ENCODE measurements at regions not wholly inside any gene's neighbourhood (a gene's known extent, or its start where the extent isn't known, plus 50 kb on each side); places are given as distances from the start of the nearest gene placed in this dataset.
"Not testable (repeated sequence)": the region's sequence is repeated elsewhere in the genome, so short reads cannot be mapped to it uniquely, and the experiment has no call there.

DNA sequence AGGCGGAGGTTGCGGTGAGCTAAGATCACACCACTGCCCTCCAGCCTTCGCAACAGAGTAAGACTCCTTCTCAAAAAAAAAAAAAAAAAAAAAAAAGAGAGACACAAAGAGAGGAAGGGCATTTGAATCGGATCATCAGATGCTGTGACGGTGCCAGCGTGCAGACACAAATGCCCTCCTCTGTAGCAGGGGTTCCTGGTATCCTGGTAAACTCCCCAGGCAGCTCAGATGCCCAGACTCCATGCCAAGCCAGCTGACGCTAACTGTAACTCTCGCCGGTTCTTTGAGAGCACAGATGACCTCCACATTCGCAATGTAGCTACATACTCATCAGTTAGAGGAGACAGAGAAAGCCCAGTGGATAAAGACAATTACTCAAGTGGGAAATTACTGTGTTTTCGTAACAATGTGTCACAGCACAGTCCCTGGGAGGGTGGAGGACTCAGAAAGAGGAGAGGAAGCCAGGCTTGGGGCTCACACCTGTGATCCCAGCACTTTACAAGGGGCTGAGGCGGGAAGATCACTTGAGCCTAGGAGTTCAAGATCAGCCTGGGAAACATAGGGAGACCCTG, 153.1 kb downstream of the BRD1 start:
- DNase-seq = no peak

GRCh38 chr22:49673048-49673447, 154.6 kb downstream of the BRD1 start:
- no peak for DNase-seq

- no peak for DNase-seq
Measured at GRCh38 chr22:49672014-49672516, 155.6 kb downstream of the BRD1 start.

GRCh38 chr22:49671331-49672013, 156.2 kb downstream of the BRD1 start:
- no peak for DNase-seq

- no peak for DNase-seq
Measured at GRCh38 chr22:49670456-49671330, 157.0 kb downstream of the BRD1 start.

GRCh38 chr22:49669969-49670455, 157.7 kb downstream of the BRD1 start:
- DNase-seq = not testable (repeated sequence)

- DNase-seq = not testable (repeated sequence)
Measured at GRCh38 chr22:49669427-49669968, 158.2 kb downstream of the BRD1 start.

DNA sequence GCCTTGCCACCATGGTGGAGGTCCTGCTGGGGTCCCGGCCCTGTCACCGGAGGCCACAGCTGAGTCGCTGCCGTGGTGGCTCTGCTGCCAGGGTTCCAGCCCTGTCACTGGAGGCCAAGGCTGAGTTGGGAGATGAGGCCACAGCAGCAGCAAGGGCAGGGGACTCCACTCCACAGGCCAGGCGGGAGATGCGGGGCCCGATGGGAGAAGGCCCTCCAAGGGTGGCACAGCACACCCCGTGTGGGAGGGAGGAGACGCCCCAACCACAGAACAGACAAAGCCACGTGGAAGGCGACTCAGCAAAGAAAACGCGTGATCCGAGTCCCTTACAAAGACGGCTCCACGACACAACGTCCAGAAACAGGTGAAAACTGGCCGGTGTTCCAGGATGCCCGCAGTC, 159.3 kb downstream of the BRD1 start:
- DNase-seq = no peak

- DNase-seq = no peak
Measured at GRCh38 chr22:49667236-49667635, 160.4 kb downstream of the BRD1 start.

GRCh38 chr22:49666146-49666809, 161.4 kb downstream of the BRD1 start:
- no peak for DNase-seq

DNA sequence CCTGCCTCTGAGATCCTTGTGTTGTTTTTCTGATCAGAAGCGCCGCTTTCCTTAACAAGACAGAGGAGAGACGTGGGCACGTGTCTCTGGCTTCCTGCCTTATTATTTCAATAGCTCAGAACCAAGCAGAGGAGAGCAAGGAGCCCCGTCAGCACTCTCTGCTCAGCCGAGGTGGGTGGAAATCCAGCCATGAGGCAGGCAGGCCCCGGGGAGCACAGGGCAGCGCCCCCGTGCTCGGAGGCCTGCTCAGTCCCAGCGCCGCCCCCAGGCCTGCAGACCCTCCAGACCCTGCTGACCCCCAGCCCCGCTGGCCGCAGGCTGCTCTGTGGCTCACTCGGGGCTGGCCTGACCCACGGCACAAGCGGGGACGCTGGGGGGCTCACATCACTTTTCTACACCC, 162.8 kb downstream of the BRD1 start:
- DNase-seq = no peak

DNA sequence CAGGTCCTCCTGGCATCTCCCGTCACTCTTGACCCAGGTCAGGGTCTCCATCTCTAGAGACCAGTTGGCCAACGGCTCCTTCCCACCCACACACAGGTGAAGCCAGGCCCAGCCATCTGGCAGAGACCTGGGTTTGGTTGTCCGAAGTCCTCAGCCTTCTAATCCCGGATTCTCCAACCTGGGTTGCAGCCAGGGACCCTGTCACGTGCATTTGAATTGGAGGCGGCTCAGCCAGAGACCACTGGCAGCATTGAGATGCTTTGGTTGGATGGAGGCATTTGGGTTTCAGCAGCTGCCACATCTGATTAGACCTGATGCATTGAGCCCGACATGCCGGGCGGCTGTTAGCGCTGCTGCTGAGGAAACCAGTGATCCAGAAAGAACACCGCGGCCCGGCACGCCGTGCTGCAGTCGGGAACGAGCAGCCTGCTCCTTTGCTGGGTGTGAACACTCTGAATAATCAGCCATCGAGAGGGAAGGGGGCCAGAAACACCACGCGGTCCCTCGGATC, 163.2 kb downstream of the BRD1 start:
- DNase-seq = no peak

GRCh38 chr22:49663823-49664222, 163.8 kb downstream of the BRD1 start:
- DNase-seq = no peak

DNA sequence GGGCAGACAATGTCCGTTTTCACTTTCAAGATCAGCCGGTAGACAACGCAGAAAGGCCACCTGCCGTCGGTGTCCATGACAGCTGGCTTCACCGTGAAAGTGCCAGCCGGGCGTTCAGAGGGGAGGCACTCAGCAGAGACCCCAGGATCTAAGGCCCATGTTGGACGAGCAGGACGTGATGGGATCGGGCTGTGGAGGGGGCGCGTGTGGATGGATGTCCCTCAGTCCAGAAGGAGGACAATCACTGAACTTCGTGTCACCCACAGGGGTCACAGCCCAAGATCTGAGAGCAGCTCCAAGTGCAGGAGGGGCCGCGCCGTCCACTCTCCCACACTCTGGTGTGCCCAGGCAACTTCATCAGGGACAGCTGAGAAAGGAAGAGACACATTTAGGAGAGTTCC, 164.4 kb downstream of the BRD1 start:
- DNase-seq = no peak

GRCh38 chr22:49662681-49663080, 165.0 kb downstream of the BRD1 start:
- DNase-seq = no peak

GRCh38 chr22:49660794-49661781, 166.6 kb downstream of the BRD1 start:
- DNase-seq = no peak

GRCh38 chr22:49660321-49660720, 167.4 kb downstream of the BRD1 start:
- no peak for DNase-seq

DNA sequence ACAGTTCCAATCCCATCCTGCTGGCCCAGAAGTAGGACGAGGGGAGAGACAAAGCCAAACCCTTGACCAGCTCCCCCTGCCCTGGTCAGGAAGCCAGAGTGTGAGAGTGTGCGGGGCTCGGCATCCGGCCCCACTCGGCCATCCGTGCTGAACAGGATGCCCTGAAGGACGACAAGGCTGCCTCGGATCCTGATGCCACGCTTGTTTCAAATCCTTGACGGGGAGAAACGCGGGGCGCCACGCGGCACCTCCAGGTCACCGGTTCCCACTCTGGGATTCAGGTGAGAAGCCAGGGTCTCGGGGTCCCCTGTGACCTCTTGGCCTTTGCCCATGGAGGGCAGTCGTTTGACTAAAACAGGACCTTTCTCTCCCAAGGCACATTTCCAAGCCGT, 167.8 kb downstream of the BRD1 start:
- no peak for DNase-seq

DNA sequence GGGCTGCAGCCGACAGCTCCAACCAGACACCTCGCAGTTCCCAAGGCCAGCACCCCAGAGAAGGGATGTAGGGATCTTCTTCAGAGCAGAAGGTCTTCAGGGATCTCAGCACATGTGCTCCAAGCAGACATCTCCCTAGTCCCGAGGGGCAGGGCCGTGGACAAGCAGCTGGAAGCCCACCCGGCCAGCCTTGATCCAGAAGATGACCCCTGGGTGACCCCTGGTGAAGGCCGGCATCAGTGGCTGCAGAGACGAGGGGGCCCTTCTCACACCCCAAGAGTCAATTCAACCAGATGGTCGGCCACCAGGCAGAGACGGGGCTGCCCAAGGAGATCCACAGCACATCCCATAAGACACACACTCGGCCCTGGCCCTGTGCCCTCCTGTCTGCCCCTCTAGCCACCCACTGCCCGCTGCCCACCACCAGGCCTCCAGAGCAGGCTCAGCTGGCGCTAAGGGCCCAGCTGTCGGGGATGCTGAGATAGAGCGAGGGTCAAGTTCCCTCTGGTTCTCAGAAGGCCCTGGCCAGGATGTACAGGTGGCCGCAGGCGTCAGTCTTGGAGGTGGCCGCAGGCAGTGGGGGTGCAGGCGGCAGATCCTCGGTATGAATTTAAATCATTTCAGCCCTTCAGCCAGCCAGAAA, 168.3 kb downstream of the BRD1 start:
- no peak for DNase-seq

- DNase-seq = no peak
Measured at GRCh38 chr22:49658902-49659280, 168.8 kb downstream of the BRD1 start.
